Panc1 (cell line): ENCODE measurements at regions not wholly inside any gene's neighbourhood (a gene's known extent, or its start where the extent isn't known, plus 50 kb on each side); places are given as distances from the start of the nearest gene placed in this dataset.

ENCODE experiments used
- POLR2AphosphoS5 ChIP-seq: IDR thresholded peaks from 2 replicates; pipeline ENCODE4 v1.6.1; 2012; ENCODE audit warnings: mild to moderate bottlenecking, low read depth, low read length, moderate library complexity
- SIN3A ChIP-seq: IDR thresholded peaks from 2 replicates; pipeline ENCODE4 v1.6.1; 2012; ENCODE audit warnings: low read depth, mild to moderate bottlenecking, low read length, moderate library complexity, borderline replicate concordance; ENCODE audit not compliant: insufficient read depth
- TCF7L2 ChIP-seq: IDR thresholded peaks from 2 replicates; pipeline ENCODE4 v1.6.1; 2011; ENCODE audit warnings: mild to moderate bottlenecking, low read depth, low read length, inconsistent platforms
- TF ChIP-seq, protein P1 (sequence below): fragments of 450-650 bp; IDR thresholded peaks from 2 replicates; pipeline ENCODE4 v1.5.1; 2017; ENCODE audit warnings: mild to moderate bottlenecking
- TF ChIP-seq, protein P2 (sequence below), 2 experiments: IDR thresholded peaks; 2 replicates each; pipeline ENCODE4 v1.6.1; 2011 to 2012; ENCODE audit warnings: low read depth in 2 of 2, control low read depth in 1 of 2, low read length in 1 of 2, mild to moderate bottlenecking in 1 of 2, moderate library complexity in 1 of 2; ENCODE audit not compliant: insufficient read depth in 1 of 2

DNA sequence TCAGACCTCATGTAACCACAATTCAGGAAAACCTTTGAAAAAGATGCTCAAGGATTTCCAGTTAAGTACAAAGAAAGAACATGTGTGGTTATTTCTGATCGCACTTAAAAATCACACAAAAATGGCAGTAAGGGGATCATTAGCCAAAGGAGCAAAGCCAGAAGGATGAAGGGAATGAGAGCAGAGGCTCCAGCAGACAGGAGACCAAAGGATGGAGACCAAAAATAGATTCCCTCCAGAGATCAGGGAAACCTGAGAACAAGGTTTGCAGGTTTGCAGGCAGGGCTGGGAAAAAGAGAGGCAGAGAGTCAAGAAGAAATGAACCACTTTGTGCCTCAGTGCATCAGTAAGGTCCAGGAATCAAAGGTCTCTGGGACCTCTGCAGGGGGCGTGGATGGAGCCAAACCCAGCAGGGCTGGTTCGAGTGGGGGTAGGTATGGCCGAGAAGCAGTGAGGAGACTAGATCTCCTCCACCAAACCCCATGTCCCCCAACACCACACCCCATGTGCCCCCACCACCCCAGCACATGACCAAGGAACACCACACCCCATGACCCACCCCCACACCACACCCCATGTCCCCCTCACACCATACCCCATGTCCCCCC, 98.5 kb upstream of the GPC1 start:
- TF ChIP-seq, protein P1, sequence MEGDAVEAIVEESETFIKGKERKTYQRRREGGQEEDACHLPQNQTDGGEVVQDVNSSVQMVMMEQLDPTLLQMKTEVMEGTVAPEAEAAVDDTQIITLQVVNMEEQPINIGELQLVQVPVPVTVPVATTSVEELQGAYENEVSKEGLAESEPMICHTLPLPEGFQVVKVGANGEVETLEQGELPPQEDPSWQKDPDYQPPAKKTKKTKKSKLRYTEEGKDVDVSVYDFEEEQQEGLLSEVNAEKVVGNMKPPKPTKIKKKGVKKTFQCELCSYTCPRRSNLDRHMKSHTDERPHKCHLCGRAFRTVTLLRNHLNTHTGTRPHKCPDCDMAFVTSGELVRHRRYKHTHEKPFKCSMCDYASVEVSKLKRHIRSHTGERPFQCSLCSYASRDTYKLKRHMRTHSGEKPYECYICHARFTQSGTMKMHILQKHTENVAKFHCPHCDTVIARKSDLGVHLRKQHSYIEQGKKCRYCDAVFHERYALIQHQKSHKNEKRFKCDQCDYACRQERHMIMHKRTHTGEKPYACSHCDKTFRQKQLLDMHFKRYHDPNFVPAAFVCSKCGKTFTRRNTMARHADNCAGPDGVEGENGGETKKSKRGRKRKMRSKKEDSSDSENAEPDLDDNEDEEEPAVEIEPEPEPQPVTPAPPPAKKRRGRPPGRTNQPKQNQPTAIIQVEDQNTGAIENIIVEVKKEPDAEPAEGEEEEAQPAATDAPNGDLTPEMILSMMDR: no peak
- TF ChIP-seq POLR2AphosphoS5 (no peak), TCF7L2 (no peak), SIN3A (no peak)
- TF ChIP-seq, protein P2, sequence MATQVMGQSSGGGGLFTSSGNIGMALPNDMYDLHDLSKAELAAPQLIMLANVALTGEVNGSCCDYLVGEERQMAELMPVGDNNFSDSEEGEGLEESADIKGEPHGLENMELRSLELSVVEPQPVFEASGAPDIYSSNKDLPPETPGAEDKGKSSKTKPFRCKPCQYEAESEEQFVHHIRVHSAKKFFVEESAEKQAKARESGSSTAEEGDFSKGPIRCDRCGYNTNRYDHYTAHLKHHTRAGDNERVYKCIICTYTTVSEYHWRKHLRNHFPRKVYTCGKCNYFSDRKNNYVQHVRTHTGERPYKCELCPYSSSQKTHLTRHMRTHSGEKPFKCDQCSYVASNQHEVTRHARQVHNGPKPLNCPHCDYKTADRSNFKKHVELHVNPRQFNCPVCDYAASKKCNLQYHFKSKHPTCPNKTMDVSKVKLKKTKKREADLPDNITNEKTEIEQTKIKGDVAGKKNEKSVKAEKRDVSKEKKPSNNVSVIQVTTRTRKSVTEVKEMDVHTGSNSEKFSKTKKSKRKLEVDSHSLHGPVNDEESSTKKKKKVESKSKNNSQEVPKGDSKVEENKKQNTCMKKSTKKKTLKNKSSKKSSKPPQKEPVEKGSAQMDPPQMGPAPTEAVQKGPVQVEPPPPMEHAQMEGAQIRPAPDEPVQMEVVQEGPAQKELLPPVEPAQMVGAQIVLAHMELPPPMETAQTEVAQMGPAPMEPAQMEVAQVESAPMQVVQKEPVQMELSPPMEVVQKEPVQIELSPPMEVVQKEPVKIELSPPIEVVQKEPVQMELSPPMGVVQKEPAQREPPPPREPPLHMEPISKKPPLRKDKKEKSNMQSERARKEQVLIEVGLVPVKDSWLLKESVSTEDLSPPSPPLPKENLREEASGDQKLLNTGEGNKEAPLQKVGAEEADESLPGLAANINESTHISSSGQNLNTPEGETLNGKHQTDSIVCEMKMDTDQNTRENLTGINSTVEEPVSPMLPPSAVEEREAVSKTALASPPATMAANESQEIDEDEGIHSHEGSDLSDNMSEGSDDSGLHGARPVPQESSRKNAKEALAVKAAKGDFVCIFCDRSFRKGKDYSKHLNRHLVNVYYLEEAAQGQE (IDR thresholded peaks at IDR 0.05; ENCODE audit: insufficient read depth in 1 of 2, low read depth in 2 of 2, low read length in 1 of 2): no peak
